ENCODE measurements at regions not wholly inside any gene's neighbourhood (a gene's known extent, or its start where the extent isn't known, plus 50 kb on each side); places are given as distances from the start of the nearest gene placed in this dataset.
"Not testable (repeated sequence)": the region's sequence is repeated elsewhere in the genome, so short reads cannot be mapped to it uniquely, and the experiment has no call there.

- Mint-ChIP-seq H3K9me3 (peaks cover 8% of the 10 kb centered on the region), H3K27me3 (no peaks in the 10 kb centered on the region), H3K4me3 (no peak overlapping the region)
These were observed 581.9 kb downstream of the ALG10 start for GRCh38 chr12:34604227-34604626.

GRCh38 chr12:34604631-34605509 lies 582.6 kb downstream of the ALG10 start:
- no peaks in the 10 kb centered on the region for H3K27me3 Mint-ChIP-seq
- ATAC-seq (no peak), DNase-seq (no peak)
- H3K9me3 Mint-ChIP-seq = peaks cover 13% of the 10 kb centered on the region
- H3K4me3 Mint-ChIP-seq = no peak overlapping the region
- no peak overlapping the region for H3K27ac Mint-ChIP-seq
- no peaks in the 10 kb centered on the region for H3K4me1 Mint-ChIP-seq
- no peaks in the 10 kb centered on the region for H3K36me3 Mint-ChIP-seq (ENCODE audit: low read depth)

More at GRCh38 chr12:34604227-34604626, 581.9 kb downstream of the ALG10 start:
- H3K4me1 Mint-ChIP-seq = no peaks in the 10 kb centered on the region
- no peak overlapping the region for H3K27ac Mint-ChIP-seq
- ATAC-seq (no peak), DNase-seq (no peak)
- H3K36me3 Mint-ChIP-seq (ENCODE audit: low read depth) = no peaks in the 10 kb centered on the region

GRCh38 chr12:34605510-34605887 lies 583.2 kb downstream of the ALG10 start:
- Mint-ChIP-seq H3K27ac (no peak overlapping the region), H3K4me3 (no peak overlapping the region)
- DNase-seq = no peak

GRCh38 chr12:34605955-34606748 lies 583.9 kb downstream of the ALG10 start:
- no peak overlapping the region for H3K4me3 Mint-ChIP-seq
- no peak for DNase-seq
- peaks cover 24% of the 10 kb centered on the region for H3K9me3 Mint-ChIP-seq
- H3K27ac Mint-ChIP-seq = no peak overlapping the region
- no peaks in the 10 kb centered on the region for H3K4me1 Mint-ChIP-seq
- ATAC-seq = no peak
- H3K27me3 Mint-ChIP-seq = no peaks in the 10 kb centered on the region
- no peaks in the 10 kb centered on the region for H3K36me3 Mint-ChIP-seq (ENCODE audit: low read depth)

More at GRCh38 chr12:34605510-34605887, 583.2 kb downstream of the ALG10 start:
- H3K4me1 Mint-ChIP-seq = no peaks in the 10 kb centered on the region
- H3K9me3 Mint-ChIP-seq = peaks cover 19% of the 10 kb centered on the region
- H3K36me3 Mint-ChIP-seq (ENCODE audit: low read depth) = no peaks in the 10 kb centered on the region
- no peaks in the 10 kb centered on the region for H3K27me3 Mint-ChIP-seq
- ATAC-seq = no peak

GRCh38 chr12:34606749-34607519 lies 584.6 kb downstream of the ALG10 start:
- Mint-ChIP-seq H3K4me1 (no peaks in the 10 kb centered on the region), H3K27me3 (no peaks in the 10 kb centered on the region), H3K27ac (no peak overlapping the region), H3K9me3 (peaks cover 24% of the 10 kb centered on the region), H3K36me3 (ENCODE audit: low read depth) (no peaks in the 10 kb centered on the region), H3K4me3 (no peak overlapping the region)
- DNase-seq (no peak), ATAC-seq (no peak)

GRCh38 chr12:34607520-34608195 lies 585.4 kb downstream of the ALG10 start:
- ATAC-seq = no peak
- peaks cover 18% of the 10 kb centered on the region for H3K9me3 Mint-ChIP-seq
- H3K4me3 Mint-ChIP-seq = no peak overlapping the region
- no peaks in the 10 kb centered on the region for H3K36me3 Mint-ChIP-seq (ENCODE audit: low read depth)
- H3K4me1 Mint-ChIP-seq = no peaks in the 10 kb centered on the region
- H3K27me3 Mint-ChIP-seq = no peaks in the 10 kb centered on the region
- no peak for DNase-seq
- no peak overlapping the region for H3K27ac Mint-ChIP-seq

GRCh38 chr12:34613988-34614387 lies 591.7 kb downstream of the ALG10 start:
- not testable (repeated sequence) for DNase-seq; H3K27me3 Mint-ChIP-seq; H3K36me3 Mint-ChIP-seq (ENCODE audit: low read depth); ATAC-seq; H3K4me3 Mint-ChIP-seq; H3K27ac Mint-ChIP-seq; H3K4me1 Mint-ChIP-seq
- H3K9me3 Mint-ChIP-seq = peaks cover 53% of the 10 kb centered on the region

- Mint-ChIP-seq H3K9me3 (peaks cover 7% of the 10 kb centered on the region), H3K4me1 (no peaks in the 10 kb centered on the region), H3K36me3 (ENCODE audit: low read depth) (no peaks in the 10 kb centered on the region), H3K27ac (no peak overlapping the region), H3K4me3 (no peak overlapping the region), H3K27me3 (no peaks in the 10 kb centered on the region)
- no peak for DNase-seq
- ATAC-seq = no peak
These were observed 602.8 kb downstream of the ALG10 start for GRCh38 chr12:34625116-34625515.

GRCh38 chr12:34626363-34627157 lies 604.3 kb downstream of the ALG10 start:
- Mint-ChIP-seq H3K9me3 (peaks cover 11% of the 10 kb centered on the region), H3K27ac (no peak overlapping the region), H3K4me1 (no peaks in the 10 kb centered on the region), H3K36me3 (ENCODE audit: low read depth) (no peaks in the 10 kb centered on the region), H3K4me3 (no peak overlapping the region), H3K27me3 (no peaks in the 10 kb centered on the region)
- DNase-seq = no peak
- no peak for ATAC-seq

All from activated naive CD8-positive, alpha-beta T cell treated with anti-CD3 and anti-CD28 coated beads, Interleukin-2, amount 50 U/mL, for 24 hours (primary cell).